COLO668 (cell line): ENCODE measurements at regions not wholly inside any gene's neighbourhood (a gene's known extent, or its start where the extent isn't known, plus 50 kb on each side); places are given as distances from the start of the nearest gene placed in this dataset.
"Not testable (repeated sequence)": the region's sequence is repeated elsewhere in the genome, so short reads cannot be mapped to it uniquely, and the experiment has no call there.

Experiments
- DNase-seq: peaks from one replicate; lab custom pipeline; 2025; ENCODE audit not compliant: unreplicated experiment; lab: John Stamatoyannopoulos, UW

DNA sequence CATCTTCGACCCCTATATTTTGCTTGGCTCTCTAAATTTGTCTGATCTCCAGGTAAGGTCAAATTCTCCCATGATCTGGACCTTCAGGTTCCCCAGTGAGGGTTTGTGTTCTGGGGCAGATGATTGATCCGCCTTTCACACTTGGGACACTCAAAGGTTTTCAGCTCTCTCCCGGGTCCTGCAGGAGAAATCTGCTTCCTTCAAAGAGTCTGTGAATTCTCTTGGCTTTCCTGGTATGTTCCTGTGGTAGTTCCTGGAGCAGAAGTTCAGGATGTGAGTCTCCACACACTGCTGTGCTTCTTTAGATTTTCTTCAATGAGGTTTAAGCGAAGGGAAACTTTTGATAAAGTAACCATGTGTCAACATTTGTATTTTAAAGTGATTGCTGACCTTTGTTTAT, 318.0 kb downstream of the TAF11L14 start:
- no peak for DNase-seq

GRCh38 chr5:17964067-17964466, 329.8 kb downstream of the TAF11L14 start:
- DNase-seq, result no peak

GRCh38 chr5:17966640-17967402, 332.6 kb downstream of the TAF11L14 start:
- no peak for DNase-seq

- no peak for DNase-seq
Observed at GRCh38 chr5:17976404-17976803, 342.1 kb downstream of the TAF11L14 start.

DNA sequence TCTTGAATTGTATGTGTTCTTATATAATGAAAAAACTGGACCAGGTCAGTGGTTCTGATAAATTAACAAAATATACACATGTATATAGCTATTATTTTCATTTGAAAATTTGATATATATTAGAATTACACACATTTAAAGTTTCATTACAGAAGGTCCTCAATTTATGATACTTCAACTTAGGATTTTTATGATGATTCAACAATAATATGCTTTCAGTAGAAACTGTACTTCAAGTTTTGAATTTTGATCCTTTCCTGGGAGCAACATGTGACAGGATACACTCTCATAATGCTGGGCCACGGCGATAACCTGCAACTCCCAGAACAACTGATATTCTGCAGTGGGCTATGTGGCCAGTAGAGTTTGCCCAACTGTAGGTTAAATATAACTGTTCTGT, 344.7 kb downstream of the TAF11L14 start:
- no peak for DNase-seq

DNA sequence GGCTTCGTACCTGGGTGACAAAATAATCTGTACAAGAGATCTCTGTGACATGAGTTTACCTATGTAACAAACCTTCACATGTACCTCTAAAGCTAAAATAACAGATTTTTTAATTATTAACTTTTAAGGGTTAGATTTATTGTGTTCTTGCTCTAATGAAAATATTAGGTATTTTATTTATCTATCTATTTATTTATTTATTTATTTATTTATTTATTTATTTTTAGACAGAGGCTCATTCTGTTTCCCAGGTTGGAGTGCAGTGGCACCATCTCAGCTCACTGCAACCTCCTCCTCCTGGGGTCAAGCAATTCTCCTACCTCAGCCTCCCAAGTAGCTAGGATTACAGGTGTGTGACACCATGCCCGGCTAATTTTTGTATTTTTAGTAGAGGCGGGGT, 348.4 kb downstream of the TAF11L14 start:
- DNase-seq, result not testable (repeated sequence)

DNA sequence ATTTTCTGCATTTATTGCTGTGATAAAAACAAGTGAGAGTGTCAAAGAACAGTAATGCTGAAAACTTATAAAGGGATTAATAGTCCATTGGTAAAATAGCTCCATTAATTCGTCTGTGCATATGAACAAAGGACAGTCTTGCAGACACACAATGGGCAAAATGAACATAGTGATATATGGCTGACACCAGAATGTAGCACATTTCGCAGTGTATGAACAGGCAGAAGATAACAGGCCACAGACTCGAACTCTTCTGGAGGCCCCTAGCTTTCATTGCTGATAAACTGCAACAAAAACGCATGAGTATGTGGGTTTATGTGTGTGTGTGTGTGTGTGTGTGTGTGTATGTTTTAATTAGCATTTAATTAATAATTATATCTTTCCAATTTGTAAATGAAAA, 354.8 kb downstream of the TAF11L14 start:
- no peak for DNase-seq

DNA sequence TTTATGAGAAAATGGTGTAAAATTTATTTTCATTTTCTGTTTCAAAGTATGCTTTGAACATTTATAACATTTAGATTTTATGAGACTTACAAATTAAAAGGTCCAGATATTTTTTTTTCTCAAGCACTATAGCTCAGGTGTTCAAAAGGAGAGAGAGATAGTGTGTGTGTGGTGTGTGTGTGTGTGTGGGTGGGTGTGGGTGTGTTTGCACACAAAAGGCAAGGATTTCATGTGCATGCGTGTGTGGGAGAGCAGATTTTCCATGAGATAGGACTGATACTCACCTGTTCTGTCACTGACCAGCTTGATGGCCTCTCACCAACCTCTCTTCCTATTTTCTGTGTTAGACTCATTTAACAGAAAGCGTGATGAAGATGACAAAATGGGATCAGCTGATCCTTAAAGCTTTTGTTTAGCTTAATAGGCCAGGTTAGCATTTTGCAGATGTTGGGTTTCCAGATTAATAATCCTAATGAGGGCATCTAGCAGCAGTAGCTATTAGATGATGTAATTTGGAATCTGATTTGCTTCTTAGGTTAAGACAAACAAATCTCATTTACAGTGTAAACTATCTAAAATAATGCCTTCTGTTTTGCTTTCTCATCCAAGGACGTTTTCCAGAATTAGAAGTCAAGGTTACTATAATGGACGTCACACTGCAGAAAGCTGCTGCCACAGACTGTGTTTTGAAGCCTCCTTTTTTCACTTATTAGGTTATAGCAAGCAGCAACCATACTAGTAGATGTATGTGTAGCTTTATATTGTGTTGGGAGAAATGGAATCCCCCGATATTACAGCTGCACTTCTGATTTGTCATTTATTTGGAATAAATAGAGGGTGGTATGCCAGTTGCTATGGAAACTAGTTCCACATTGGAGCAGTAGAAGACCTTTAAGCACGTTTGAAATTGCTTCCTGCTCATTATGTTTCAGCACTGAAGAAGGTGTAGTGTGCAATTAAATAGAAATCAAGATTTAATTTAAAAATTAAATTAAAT, 355.6 kb downstream of the TAF11L14 start:
- DNase-seq, result no peak

GRCh38 chr5:17991775-17992174, 357.5 kb downstream of the TAF11L14 start:
- DNase-seq, result no peak

DNA sequence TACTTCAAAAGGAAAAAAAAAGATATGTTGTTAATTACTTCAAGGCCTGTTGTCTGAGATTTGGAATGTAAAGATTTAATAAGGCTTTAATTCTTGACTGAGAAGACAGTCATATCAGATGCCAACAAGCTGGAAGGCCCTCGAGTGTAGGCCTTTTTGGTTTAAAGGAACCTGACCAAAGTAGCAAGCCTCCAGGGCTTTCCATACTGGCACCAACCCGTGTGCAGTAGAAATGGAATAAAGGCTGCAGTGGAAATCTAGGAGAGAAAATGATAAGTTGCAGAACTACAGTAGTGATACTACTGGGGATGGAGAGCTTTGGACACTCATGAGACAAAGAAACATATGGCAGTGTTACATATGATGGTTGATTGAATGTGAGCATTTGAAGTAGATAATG, 358.0 kb downstream of the TAF11L14 start:
- no peak for DNase-seq

- no peak for DNase-seq
Observed at GRCh38 chr5:17995997-17996396, 361.7 kb downstream of the TAF11L14 start.

GRCh38 chr5:17999858-18000257, 365.6 kb downstream of the TAF11L14 start:
- no peak for DNase-seq

DNA sequence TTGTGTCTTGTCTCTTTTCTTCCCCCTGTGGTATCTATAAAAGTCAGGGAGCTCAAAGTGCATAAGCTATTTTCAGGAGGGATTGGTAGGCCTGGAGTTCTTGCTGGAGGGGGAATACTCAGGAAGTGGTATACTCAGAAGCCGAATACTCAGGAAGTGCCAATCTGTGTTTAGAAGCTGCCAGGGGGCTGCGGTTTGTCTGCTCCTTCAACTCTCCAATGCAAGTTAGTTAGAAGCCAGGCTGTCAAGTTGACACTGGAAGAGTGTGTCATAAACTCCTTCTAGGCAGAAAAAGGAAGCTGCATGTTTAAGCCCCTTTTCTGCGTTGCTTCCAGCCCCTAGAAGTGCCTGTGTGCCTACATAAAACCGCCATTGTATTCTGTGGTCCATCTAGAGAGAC, 366.5 kb downstream of the TAF11L14 start:
- DNase-seq, result no peak

DNA sequence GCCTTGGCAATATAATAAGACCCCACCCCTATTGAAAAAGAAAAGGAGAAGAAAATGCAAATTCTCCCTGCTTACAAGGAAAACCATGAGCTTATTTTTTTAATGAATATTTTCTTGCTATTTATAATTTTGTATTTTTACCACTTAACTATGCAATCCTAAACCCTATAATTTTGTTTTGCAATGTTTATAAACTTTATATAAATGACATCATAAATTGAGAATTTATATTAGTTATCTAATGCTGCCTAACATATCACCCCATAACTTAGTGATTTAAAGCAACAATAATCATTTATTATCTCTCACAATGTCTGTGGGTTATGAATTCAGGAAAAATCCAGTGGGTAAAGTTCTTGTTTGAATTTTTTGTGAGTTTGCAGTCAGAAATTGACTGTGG, 369.1 kb downstream of the TAF11L14 start:
- no peak for DNase-seq

GRCh38 chr5:18003784-18004183, 369.5 kb downstream of the TAF11L14 start:
- DNase-seq, result no peak

GRCh38 chr5:18006235-18006634, 372.0 kb downstream of the TAF11L14 start:
- not testable (repeated sequence) for DNase-seq

DNA sequence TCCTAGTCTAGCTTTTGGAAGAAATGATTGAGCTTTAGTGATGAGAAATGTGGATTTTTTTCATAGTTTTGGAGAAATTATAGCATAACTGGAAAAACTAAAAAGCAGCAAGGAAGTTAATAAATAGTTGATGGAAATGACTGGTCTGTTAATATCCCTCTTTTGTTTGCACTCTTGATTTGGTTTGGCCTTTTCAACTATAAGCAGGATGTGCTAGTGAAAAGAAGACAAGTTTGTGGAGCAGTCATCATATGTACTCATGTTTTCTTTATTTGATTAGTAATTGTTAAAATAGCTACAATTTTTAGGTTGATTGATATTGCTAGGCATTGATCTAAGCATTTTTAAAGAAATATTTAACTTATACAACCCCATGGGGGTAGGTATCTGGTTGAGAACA, 374.7 kb downstream of the TAF11L14 start:
- DNase-seq, result no peak

GRCh38 chr5:18010053-18010452, 375.8 kb downstream of the TAF11L14 start:
- no peak for DNase-seq

DNA sequence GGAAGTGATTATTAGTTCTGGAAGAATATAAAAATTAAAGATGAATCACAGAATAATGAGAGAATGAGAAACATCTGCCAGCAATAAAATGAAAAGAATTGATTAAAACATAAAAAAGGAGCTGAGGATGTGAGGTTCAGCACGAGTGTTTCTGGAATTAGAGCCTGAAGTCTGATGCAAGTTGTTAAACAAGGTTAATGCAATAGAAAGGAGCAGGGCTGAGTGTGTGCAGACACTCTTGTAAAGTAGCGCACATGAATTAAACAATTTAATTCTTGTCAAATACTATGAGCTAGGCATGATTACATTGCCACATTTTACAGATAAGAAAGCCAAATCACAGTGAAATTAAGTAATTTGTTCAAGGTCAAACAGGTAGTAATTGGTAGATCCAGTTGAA, 384.2 kb downstream of the TAF11L14 start:
- no peak for DNase-seq

- no peak for DNase-seq
Observed at GRCh38 chr5:18023275-18023674, 389.0 kb downstream of the TAF11L14 start.

DNA sequence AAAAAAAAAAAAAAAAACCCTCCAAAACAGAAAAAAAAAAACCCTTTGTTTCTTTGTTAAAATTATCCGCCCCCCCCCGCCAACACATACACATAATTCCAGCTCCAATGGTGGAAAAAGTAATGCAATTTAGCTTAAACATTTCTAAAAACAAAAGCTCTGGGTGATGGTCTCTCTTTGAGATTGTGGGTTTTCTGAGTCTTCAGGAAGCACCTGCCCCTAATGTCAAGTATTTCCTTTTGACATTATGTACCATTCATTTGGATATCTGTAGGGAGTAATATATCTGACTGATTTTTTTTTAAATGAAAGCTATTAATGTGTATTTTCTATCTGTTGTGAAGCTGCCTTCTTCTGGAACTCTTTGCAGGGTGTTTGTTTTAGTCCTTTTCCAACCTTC, 389.7 kb downstream of the TAF11L14 start:
- no peak for DNase-seq

- DNase-seq, result no peak
Observed at GRCh38 chr5:18024542-18024941, 390.3 kb downstream of the TAF11L14 start.
